ENCODE measurements at regions not wholly inside any gene's neighbourhood (a gene's known extent, or its start where the extent isn't known, plus 50 kb on each side); places are given as distances from the start of the nearest gene placed in this dataset.

- H3K36me3 ChIP-seq (ENCODE audit: control insufficient read depth in 1 of 2, insufficient read depth in 2 of 2, low read length in 2 of 2) = no peaks in the 10 kb centered on the region
- H3K4me3 ChIP-seq (ENCODE audit: low read depth in 1 of 2, low read length in 2 of 2) = no peak overlapping the region
- H3K4me1 ChIP-seq (ENCODE audit: control insufficient read depth in 1 of 2, insufficient read depth in 2 of 2, low read length in 2 of 2) = peaks cover 23 to 30% of the 10 kb centered on the region in 2 donors
- no peaks in the 10 kb centered on the region for H3K9me3 ChIP-seq (ENCODE audit: control insufficient read depth in 1 of 2, low read length in 2 of 2)
- no peak overlapping the region for H3K9ac ChIP-seq (ENCODE audit: low read depth in 1 of 2, low read length in 2 of 2)
- no peak overlapping the region for H3K27ac ChIP-seq (ENCODE audit: low read depth, low read length)
- peaks cover 12 to 14% of the 10 kb centered on the region in 2 donors for H3K27me3 ChIP-seq (ENCODE audit: control insufficient read depth in 1 of 2, insufficient read depth in 2 of 2, low read length in 2 of 2)
Measured at GRCh38 chr16:85420501-85421337, 192.4 kb upstream of the GSE1 start.

GRCh38 chr16:85421338-85422195 is 191.6 kb upstream of the GSE1 start:
- no peak overlapping the region for H3K4me3 ChIP-seq (ENCODE audit: low read depth in 1 of 2, low read length in 2 of 2)
- H3K9me3 ChIP-seq (ENCODE audit: control insufficient read depth in 1 of 2, low read length in 2 of 2) = no peaks in the 10 kb centered on the region
- H3K4me1 ChIP-seq (ENCODE audit: control insufficient read depth in 1 of 2, insufficient read depth in 2 of 2, low read length in 2 of 2) = peaks cover 23 to 26% of the 10 kb centered on the region in 2 donors
- H3K27ac ChIP-seq (ENCODE audit: low read depth, low read length) = peak overlapping the region; percentile 20
- H3K27me3 ChIP-seq (ENCODE audit: control insufficient read depth in 1 of 2, insufficient read depth in 2 of 2, low read length in 2 of 2) = peaks cover 13 to 14% of the 10 kb centered on the region in 2 donors
- H3K36me3 ChIP-seq (ENCODE audit: control insufficient read depth in 1 of 2, insufficient read depth in 2 of 2, low read length in 2 of 2) = no peaks in the 10 kb centered on the region
- peak overlapping the region in 1 of 2 donors; percentile 18 for H3K9ac ChIP-seq (ENCODE audit: low read depth in 1 of 2, low read length in 2 of 2)

- H3K27ac ChIP-seq (ENCODE audit: low read depth, low read length) = peak overlapping the region; percentile 20
- H3K9ac ChIP-seq (ENCODE audit: low read depth in 1 of 2, low read length in 2 of 2) = peak overlapping the region; percentile 38
- H3K4me1 ChIP-seq (ENCODE audit: control insufficient read depth in 1 of 2, insufficient read depth in 2 of 2, low read length in 2 of 2) = peaks cover 23 to 26% of the 10 kb centered on the region in 2 donors
- no peaks in the 10 kb centered on the region for H3K36me3 ChIP-seq (ENCODE audit: control insufficient read depth in 1 of 2, insufficient read depth in 2 of 2, low read length in 2 of 2)
- H3K4me3 ChIP-seq (ENCODE audit: low read depth in 1 of 2, low read length in 2 of 2) = no peak overlapping the region
- H3K9me3 ChIP-seq (ENCODE audit: control insufficient read depth in 1 of 2, low read length in 2 of 2) = no peaks in the 10 kb centered on the region
- peaks cover 14 to 15% of the 10 kb centered on the region in 2 donors for H3K27me3 ChIP-seq (ENCODE audit: control insufficient read depth in 1 of 2, insufficient read depth in 2 of 2, low read length in 2 of 2)
Measured at GRCh38 chr16:85422196-85422631, 190.9 kb upstream of the GSE1 start.

GRCh38 chr16:85422632-85423550 is 190.2 kb upstream of the GSE1 start:
- Histone ChIP-seq H3K9me3 (ENCODE audit: control insufficient read depth in 1 of 2, low read length in 2 of 2) (no peaks in the 10 kb centered on the region), H3K27ac (ENCODE audit: low read depth, low read length) (no peak overlapping the region), H3K36me3 (ENCODE audit: control insufficient read depth in 1 of 2, insufficient read depth in 2 of 2, low read length in 2 of 2) (no peaks in the 10 kb centered on the region), H3K9ac (ENCODE audit: low read depth in 1 of 2, low read length in 2 of 2) (peak overlapping the region; percentile 38), H3K4me1 (ENCODE audit: control insufficient read depth in 1 of 2, insufficient read depth in 2 of 2, low read length in 2 of 2) (peaks cover 23 to 26% of the 10 kb centered on the region in 2 donors), H3K27me3 (ENCODE audit: control insufficient read depth in 1 of 2, insufficient read depth in 2 of 2, low read length in 2 of 2) (peaks cover 14 to 15% of the 10 kb centered on the region in 2 donors), H3K4me3 (ENCODE audit: low read depth in 1 of 2, low read length in 2 of 2) (peak overlapping the region in 1 of 2 donors; percentile 7)

GRCh38 chr16:85423631-85424030 is 189.5 kb upstream of the GSE1 start:
- H3K27ac ChIP-seq (ENCODE audit: low read depth, low read length) = no peak overlapping the region
- H3K36me3 ChIP-seq (ENCODE audit: control insufficient read depth in 1 of 2, insufficient read depth in 2 of 2, low read length in 2 of 2) = no peaks in the 10 kb centered on the region
- H3K4me1 ChIP-seq (ENCODE audit: control insufficient read depth in 1 of 2, insufficient read depth in 2 of 2, low read length in 2 of 2) = peaks cover 23 to 26% of the 10 kb centered on the region in 2 donors
- H3K9ac ChIP-seq (ENCODE audit: low read depth in 1 of 2, low read length in 2 of 2) = no peak overlapping the region
- H3K4me3 ChIP-seq (ENCODE audit: low read depth in 1 of 2, low read length in 2 of 2) = no peak overlapping the region
- H3K27me3 ChIP-seq (ENCODE audit: control insufficient read depth in 1 of 2, insufficient read depth in 2 of 2, low read length in 2 of 2) = peaks cover 14 to 15% of the 10 kb centered on the region in 2 donors
- H3K9me3 ChIP-seq (ENCODE audit: control insufficient read depth in 1 of 2, low read length in 2 of 2) = no peaks in the 10 kb centered on the region

GRCh38 chr16:85424260-85425073 is 188.7 kb upstream of the GSE1 start:
- Histone ChIP-seq H3K4me3 (ENCODE audit: low read depth in 1 of 2, low read length in 2 of 2) (no peak overlapping the region), H3K27ac (ENCODE audit: low read depth, low read length) (no peak overlapping the region), H3K9me3 (ENCODE audit: control insufficient read depth in 1 of 2, low read length in 2 of 2) (no peaks in the 10 kb centered on the region), H3K4me1 (ENCODE audit: control insufficient read depth in 1 of 2, insufficient read depth in 2 of 2, low read length in 2 of 2) (peaks cover 23 to 26% of the 10 kb centered on the region in 2 donors), H3K36me3 (ENCODE audit: control insufficient read depth in 1 of 2, insufficient read depth in 2 of 2, low read length in 2 of 2) (no peaks in the 10 kb centered on the region), H3K27me3 (ENCODE audit: control insufficient read depth in 1 of 2, insufficient read depth in 2 of 2, low read length in 2 of 2) (peaks cover 14 to 19% of the 10 kb centered on the region in 2 donors), H3K9ac (ENCODE audit: low read depth in 1 of 2, low read length in 2 of 2) (no peak overlapping the region)

GRCh38 chr16:85425074-85425662 is 188.0 kb upstream of the GSE1 start:
- Histone ChIP-seq H3K9me3 (ENCODE audit: control insufficient read depth in 1 of 2, low read length in 2 of 2) (no peaks in the 10 kb centered on the region), H3K4me1 (ENCODE audit: control insufficient read depth in 1 of 2, insufficient read depth in 2 of 2, low read length in 2 of 2) (peaks cover 23 to 26% of the 10 kb centered on the region in 2 donors), H3K27me3 (ENCODE audit: control insufficient read depth in 1 of 2, insufficient read depth in 2 of 2, low read length in 2 of 2) (peaks cover 14 to 21% of the 10 kb centered on the region in 2 donors), H3K36me3 (ENCODE audit: control insufficient read depth in 1 of 2, insufficient read depth in 2 of 2, low read length in 2 of 2) (no peaks in the 10 kb centered on the region), H3K27ac (ENCODE audit: low read depth, low read length) (no peak overlapping the region), H3K9ac (ENCODE audit: low read depth in 1 of 2, low read length in 2 of 2) (no peak overlapping the region), H3K4me3 (ENCODE audit: low read depth in 1 of 2, low read length in 2 of 2) (no peak overlapping the region)

- Histone ChIP-seq H3K36me3 (ENCODE audit: control insufficient read depth in 1 of 2, insufficient read depth in 2 of 2, low read length in 2 of 2) (no peaks in the 10 kb centered on the region), H3K27ac (ENCODE audit: low read depth, low read length) (no peak overlapping the region), H3K27me3 (ENCODE audit: control insufficient read depth in 1 of 2, insufficient read depth in 2 of 2, low read length in 2 of 2) (peaks cover 14 to 21% of the 10 kb centered on the region in 2 donors)
Measured at GRCh38 chr16:85426806-85427205, 186.3 kb upstream of the GSE1 start.

More at GRCh38 chr16:85426806-85427205, 186.3 kb upstream of the GSE1 start:
- H3K4me1 ChIP-seq (ENCODE audit: control insufficient read depth in 1 of 2, insufficient read depth in 2 of 2, low read length in 2 of 2) = peaks cover 20 to 23% of the 10 kb centered on the region in 2 donors
- no peaks in the 10 kb centered on the region for H3K9me3 ChIP-seq (ENCODE audit: control insufficient read depth in 1 of 2, low read length in 2 of 2)
- H3K9ac ChIP-seq (ENCODE audit: low read depth in 1 of 2, low read length in 2 of 2) = no peak overlapping the region
- no peak overlapping the region for H3K4me3 ChIP-seq (ENCODE audit: low read depth in 1 of 2, low read length in 2 of 2)

Measured in duodenal mucosa (tissue), 2 donors.